Hepatocyte (in vitro differentiated cells): ENCODE measurements at regions not wholly inside any gene's neighbourhood (a gene's known extent, or its start where the extent isn't known, plus 50 kb on each side); places are given as distances from the start of the nearest gene placed in this dataset.

Source experiments
- EZH2 ChIP-seq: fragments of 200-600 bp; sonication (generic); IDR thresholded peaks from 2 replicates; pipeline ENCODE4 v1.6.1; 2016; ENCODE audit warnings: antibody characterized with exemption, mild to moderate bottlenecking, borderline replicate concordance
- EZH2phosphoT487 ChIP-seq: fragments of 200-600 bp; sonication (generic); IDR thresholded peaks from one replicate; pipeline ENCODE4 v1.6.1; 2018; ENCODE audit warnings: antibody characterized with exemption, mild to moderate bottlenecking, low read depth, moderate library complexity; ENCODE audit not compliant: unreplicated experiment, severe bottlenecking

DNA sequence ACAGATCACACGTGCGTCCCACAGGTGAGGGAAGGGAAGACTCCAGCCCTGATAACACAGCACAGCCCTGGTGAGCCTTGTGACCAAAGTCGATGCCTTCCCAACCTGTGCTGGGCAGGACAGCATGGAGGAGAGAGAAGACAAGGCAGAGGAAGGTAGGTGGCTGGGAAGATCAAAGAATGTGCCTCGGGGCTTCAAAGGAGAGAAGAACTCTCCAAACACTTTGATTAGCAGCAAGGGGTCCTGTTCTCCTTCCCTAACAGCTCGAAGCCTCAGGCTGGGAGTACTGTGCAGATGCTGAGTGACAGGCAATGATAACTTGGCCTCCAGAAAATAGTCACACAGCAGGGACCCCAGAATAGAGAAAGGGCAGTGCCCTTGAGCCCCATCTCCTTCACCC, 288.5 kb downstream of the TCERG1L start:
- TF ChIP-seq EZH2phosphoT487 (no peak), EZH2 (no peak)
